8988T (cell line): ENCODE measurements at regions not wholly inside any gene's neighbourhood (a gene's known extent, or its start where the extent isn't known, plus 50 kb on each side); places are given as distances from the start of the nearest gene placed in this dataset.

ENCODE experiments used
- DNase-seq: peaks from one replicate; pipeline ENCODE4 v3.0.0; 2011

- DNase-seq = no peak
These were observed 384.9 kb upstream of the DCC start for GRCh38 chr18:51955136-51955535.

DNA sequence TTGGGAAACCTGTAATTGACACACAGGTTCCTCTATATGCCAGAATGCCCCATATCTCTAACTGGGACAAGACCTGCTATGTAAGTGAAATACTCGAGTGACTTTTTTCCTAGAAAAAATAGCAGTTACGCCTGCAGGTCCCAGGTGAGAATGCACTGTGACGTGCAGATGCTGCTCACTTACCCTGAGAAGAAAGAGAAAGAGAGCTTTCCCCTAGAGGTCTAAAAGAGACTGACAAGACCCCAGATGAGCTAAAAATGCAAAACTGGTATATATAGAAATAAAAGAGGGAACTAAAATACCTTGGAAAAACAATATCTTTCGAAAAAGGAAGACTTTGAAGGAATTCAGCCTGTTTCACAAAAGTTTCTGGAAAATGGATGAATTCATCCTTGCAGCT, 383.0 kb upstream of the DCC start:
- no peak for DNase-seq

DNA sequence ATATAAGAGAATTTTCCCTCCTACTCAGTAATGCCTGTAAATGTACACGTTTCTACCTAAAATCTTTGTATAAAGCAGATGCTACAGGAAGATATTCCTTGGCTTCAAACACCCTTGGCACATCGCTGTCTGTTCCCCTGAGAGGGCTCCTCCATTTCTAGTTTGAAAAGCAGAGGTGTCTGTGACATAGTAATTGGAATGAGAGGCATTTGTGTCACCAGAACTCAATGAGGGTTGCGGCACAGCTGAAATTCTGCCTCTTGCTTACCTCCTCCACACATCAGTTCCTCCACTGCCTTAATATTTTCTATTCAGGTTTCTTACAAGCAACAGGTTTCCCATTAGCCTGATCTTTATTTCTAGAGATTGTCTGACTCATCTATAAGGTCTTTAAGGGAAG, 359.9 kb upstream of the DCC start:
- DNase-seq = no peak

DNA sequence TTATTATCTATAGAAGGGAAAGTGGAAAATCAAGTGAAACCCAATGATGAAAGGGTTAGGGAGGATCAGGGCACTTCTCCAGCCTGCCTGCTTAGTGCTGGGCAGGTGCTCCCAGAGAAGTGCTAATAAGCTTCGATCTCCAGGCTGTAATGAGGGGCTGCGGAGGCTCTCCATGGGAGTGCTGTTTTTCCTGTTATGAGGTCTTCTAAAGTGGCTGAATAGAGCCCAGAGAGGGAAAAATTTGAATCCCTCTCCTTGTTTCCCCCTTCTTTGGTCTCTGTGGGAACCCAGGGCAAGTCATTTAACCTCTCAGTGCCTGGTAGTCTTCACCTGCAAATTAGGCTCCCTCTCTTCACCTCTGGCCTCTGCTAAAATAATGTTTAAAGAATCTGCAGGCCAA, 351.7 kb upstream of the DCC start:
- DNase-seq = no peak

DNA sequence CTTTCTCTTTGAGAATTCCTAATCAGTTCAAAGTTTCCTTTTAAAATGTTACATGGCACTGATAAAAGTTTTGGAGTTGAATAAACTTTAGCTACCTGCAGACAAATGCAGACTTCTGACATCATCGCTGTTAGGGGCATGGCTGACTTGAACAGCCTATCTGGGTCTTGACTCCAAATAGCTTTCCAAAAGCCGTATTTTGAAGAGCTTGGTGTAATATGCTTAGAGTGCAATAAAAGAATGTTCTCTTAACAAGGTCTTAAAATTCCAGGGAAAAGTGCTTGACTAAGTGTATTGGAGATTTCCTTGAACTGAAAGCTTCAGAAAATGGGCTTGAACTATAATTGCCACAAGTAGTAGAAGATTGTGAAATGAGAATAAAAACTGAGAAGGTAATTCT, 342.9 kb upstream of the DCC start:
- no peak for DNase-seq

- no peak for DNase-seq
These were observed 341.9 kb upstream of the DCC start for GRCh38 chr18:51998066-51998465.

- DNase-seq = no peak
These were observed 341.3 kb upstream of the DCC start for GRCh38 chr18:51998711-51999110.

- no peak for DNase-seq
These were observed 340.6 kb upstream of the DCC start for GRCh38 chr18:51999351-51999750.

DNA sequence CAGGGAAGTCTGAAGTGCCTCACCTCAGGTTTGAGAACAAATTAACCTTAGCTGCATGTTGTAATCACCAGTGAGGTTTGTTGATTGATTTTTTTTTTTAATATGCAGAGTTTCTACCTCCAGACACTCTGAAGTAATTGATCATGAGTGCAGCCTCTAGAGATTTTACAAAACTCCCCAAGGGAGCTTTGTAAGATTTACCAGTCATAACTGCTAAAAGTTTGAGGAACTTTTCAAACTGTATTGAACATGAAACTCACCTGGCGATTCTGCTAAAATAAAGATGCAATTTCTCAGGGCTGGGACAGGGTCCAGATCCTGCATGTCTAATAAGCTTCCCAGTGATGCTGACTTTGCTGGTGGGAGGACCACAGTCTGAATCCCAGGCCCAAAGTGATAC, 339.6 kb upstream of the DCC start:
- no peak for DNase-seq

DNA sequence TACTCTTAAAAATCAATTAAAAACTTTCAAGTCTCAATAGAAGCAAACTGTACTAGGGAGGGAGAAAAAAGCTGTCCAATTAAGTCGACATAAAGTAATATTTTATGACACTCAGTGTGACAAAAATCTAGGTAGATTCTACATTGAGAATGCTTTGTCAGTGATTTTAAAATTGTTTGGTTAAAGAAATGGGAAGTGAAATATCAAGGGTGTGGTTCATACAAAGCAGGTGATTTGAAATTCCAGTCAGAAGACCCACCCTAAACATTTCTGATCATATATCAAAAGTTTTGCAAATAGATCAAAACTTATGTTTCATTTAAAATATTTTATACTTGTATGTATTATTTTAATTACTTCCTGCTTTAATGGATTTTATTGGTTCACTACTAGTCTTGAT, 338.9 kb upstream of the DCC start:
- no peak for DNase-seq

GRCh38 chr18:52002600-52002999, 337.4 kb upstream of the DCC start:
- DNase-seq = no peak

- no peak for DNase-seq
These were observed 332.9 kb upstream of the DCC start for GRCh38 chr18:52007105-52007504.

GRCh38 chr18:52008330-52008729, 331.7 kb upstream of the DCC start:
- no peak for DNase-seq

DNA sequence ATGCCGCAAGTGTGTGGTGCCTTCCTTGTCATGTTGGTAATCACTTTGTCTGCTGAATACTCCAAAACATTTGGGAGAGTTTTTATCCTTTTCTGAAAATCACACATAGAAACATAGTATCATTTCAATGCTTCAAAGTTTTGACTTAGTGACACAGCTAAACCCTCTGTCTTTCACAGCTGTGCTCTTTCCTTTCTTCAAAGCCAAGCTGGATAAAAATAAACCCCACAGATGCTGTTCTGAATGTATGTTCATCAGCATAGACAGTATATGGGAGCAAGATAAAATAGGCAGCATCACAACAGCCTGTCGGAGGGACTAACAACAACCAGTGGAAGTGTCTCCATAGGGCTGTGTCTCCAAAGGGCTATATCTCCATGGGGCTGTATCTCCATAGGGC, 331.3 kb upstream of the DCC start:
- no peak for DNase-seq

DNA sequence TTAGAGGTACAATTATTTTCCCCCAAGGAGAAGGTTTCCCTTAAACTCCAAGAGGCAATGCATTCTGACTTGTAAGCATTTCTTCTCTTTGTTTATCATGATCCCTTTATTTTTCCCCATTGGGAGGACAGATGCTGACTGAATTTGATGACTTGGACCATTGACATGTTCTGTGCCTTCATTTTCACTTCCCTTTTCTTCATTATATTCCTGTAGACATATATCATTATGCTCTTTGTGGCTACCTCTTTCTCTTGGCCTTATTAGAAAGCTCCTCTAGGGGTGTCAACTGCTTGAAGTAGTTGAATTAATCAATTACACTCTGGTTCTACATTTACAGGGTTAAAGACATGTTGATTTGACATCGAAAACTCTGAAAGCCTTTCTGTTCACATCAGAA, 330.0 kb upstream of the DCC start:
- DNase-seq = no peak

GRCh38 chr18:52045946-52046675, 293.9 kb upstream of the DCC start:
- no peak for DNase-seq

- no peak for DNase-seq
These were observed 293.2 kb upstream of the DCC start for GRCh38 chr18:52046842-52047241.

DNA sequence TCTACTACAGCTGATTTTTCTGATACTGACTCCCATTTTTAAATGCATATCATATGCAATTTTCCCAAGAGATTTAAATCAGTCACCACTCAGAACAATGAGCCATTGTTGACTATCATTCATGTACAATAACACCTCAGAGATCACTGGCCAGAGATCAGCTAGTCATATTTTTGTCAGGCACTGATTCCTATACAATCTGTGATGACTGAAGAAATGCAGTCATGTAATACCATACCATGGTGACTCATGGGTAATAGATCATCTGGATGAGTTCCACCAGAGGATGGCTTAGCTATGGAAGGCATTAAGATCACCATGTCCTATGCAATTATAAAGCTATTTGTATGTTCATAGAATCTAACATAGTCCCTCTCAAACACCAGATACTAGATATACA, 285.7 kb upstream of the DCC start:
- DNase-seq = no peak

- no peak for DNase-seq
These were observed 279.2 kb upstream of the DCC start for GRCh38 chr18:52060607-52061304.

GRCh38 chr18:52063923-52064322, 276.1 kb upstream of the DCC start:
- DNase-seq = no peak

GRCh38 chr18:52069201-52069600, 270.8 kb upstream of the DCC start:
- DNase-seq = no peak

- no peak for DNase-seq
These were observed 269.7 kb upstream of the DCC start for GRCh38 chr18:52070291-52070756.

DNA sequence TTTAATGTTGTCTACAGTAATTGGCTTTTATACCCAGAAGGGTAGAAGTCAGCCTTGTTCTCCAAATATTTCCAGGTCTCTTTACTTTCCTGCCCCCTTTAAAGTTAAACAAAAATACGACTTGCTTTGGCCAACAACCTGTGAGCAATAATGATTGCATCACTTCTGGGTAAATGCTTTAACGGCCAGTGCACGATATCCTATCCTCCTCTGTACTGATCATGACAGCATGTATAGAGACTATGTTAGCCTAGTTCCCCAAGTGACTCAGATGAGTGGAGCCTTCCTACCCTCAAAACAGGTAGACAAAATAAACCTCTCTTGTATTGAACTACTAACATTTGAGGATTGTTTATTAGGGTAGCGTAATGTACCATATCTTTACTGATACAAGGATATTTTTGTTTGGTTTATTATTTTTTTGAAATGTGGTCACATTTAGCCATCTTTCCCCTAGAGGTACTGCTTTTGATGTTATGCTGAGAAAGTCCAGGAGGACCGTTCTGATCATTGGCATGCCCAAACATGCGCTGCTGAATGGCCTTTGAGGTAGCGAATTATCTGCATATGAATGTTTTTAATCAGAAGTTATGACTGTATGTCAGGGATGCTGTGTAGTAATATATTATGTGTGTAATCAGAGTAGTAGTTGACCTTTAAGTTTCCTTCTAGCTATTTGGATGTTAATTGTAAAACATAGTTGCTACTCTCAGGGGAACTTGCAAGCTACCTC, 262.6 kb upstream of the DCC start:
- DNase-seq = no peak

DNA sequence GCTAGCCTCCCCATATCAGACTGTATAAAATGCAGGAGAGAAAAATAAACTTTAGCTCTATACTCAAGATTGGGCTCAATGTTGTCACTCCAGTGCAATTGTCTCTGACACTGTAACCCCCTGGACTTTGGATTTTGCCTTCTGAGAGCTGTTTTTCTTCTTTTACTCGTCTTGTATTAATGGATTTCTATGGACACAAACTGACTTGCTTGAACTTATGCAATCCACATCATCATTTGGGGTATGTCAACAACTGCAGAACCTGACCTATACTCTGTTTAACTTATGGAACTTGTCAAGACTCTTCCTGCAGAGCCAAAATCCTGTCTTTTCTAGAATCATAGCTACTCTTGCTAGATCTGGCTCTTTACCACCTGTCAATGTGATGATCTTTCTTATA, 257.8 kb upstream of the DCC start:
- no peak for DNase-seq
